Stimulated activated CD4-positive, alpha-beta T cell treated with anti-CD3 and anti-CD28 coated beads, Interleukin-12 subunit alpha, Interleukin-12 subunit beta, amount 100 ng/mL, for 24 hours (primary cell): ENCODE measurements at regions not wholly inside any gene's neighbourhood (a gene's known extent, or its start where the extent isn't known, plus 50 kb on each side); places are given as distances from the start of the nearest gene placed in this dataset.
"Not testable (repeated sequence)": the region's sequence is repeated elsewhere in the genome, so short reads cannot be mapped to it uniquely, and the experiment has no call there.

Source experiments
- DNase-seq, 2 experiments: peaks; one replicate each; pipeline ENCODE4 v3.0.0-alpha.2; 2020; ENCODE audit warnings: low read depth in 2 of 2

GRCh38 chr1:25171013-25171412 lies 61.3 kb downstream of the SYF2 start:
- DNase-seq, result not testable (repeated sequence)

DNA sequence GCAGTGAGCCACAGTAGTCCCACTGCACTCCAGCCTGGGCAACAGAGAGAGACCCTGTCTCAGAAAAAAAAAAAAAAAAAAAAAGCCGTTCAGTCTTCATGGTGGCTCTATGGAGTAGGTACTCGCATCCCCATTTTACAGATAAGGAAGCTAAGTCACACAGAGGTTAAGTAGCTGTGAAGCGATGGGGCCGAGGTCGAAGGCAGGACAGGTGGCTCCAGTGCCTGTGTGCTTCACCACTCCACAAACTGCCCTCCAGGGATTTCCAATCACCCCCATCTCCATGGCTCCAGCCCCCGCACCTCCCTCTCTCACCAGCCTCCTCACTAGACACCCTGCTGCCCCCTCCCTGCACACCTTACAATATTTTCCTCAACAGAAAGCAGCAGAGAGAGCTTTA lies 61.9 kb downstream of the SYF2 start:
- DNase-seq, result no peak

- DNase-seq, result no peak
These were observed 62.7 kb downstream of the SYF2 start for GRCh38 chr1:25169610-25170009.

- DNase-seq, result no peak
These were observed 63.1 kb downstream of the SYF2 start for GRCh38 chr1:25169168-25169567.

- DNase-seq, result no peak
These were observed 63.9 kb downstream of the SYF2 start for GRCh38 chr1:25168193-25169071.

DNA sequence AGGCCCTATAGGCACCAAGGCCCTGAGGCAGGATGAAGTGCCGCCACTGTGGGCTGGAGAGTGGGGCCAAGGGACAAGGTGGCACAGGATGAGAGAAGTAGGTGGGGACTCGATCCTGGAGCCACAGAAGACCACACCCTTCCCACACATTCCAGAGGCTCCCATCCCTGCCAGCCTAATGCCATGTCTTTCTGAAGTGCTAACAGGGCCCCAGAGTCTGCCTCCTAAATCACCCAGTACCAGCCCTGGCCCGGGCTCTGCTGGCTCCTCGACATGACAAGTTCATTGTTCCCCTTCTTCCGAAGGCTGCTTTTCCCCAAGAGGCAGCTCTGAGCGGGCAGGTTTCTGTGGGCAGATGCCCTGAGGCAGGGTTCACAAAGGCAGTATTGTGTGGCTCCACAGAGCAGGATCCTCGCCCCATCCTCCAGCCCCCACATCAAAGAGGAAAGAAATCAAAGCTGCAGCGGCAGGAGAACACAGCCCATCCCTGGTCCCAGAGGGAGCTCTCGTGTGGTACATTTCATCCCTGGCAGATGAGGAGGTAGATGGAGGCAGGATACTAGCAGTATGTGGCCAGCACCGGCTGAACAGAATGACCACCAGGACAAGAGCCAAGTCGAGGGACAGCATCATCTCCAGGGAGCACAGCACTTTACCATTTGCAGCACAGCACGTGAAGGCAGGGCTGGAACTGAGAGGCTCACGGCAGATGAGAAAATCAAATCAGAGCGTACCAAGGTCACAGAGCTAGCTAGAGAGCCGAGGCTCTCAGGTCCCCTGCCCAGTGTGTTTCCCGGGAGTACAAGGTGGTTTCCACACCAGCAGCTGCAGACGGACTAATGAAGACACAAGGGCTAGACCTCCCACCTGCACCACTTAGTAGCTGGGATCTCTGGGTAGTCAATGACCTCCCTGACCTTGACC lies 64.8 kb downstream of the SYF2 start:
- DNase-seq, result no peak

DNA sequence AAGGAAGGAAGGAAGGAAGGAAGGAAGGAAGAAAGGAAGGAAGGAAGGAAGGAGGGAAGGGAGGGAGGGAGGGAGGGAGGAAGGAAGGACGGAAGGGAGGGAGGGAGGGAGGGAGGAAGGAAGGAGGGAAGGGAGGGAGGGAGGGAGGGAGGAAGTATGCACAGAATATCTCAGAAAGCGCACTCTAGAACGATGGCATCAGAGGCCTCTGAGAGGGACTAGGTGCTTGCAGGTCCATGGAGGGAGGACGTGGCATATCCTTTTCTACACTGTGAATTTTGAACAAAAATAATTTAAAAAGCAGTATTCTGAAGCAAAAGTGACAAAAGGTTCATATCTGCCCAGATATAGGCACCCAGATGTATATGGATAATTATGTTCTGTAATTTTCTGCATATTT lies 65.5 kb downstream of the SYF2 start:
- no peak for DNase-seq

GRCh38 chr1:25163986-25164385 lies 68.3 kb downstream of the SYF2 start:
- no peak for DNase-seq

DNA sequence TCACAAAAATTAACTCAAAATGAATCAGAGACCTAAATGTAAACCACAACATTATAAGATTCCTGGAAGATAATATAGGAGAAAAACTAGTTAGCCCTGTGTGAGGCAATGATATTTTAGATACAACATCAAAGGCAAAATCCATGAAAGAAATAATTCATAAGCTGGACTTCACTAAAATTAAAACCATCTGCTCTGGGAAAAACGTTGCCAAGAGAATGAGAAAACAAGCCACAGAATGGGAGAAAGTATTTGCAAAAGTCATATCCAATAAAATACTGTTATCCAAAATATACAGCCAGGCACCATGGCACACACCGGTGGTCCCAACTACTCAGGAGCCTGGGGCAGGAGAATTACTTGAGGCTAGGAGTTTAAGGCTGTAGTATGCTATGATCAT lies 70.3 kb downstream of the SYF2 start:
- no peak for DNase-seq

- DNase-seq, result no peak
These were observed 74.5 kb downstream of the SYF2 start for GRCh38 chr1:25157846-25158245.

GRCh38 chr1:25150985-25151495 lies 81.3 kb downstream of the SYF2 start:
- no peak for DNase-seq

DNA sequence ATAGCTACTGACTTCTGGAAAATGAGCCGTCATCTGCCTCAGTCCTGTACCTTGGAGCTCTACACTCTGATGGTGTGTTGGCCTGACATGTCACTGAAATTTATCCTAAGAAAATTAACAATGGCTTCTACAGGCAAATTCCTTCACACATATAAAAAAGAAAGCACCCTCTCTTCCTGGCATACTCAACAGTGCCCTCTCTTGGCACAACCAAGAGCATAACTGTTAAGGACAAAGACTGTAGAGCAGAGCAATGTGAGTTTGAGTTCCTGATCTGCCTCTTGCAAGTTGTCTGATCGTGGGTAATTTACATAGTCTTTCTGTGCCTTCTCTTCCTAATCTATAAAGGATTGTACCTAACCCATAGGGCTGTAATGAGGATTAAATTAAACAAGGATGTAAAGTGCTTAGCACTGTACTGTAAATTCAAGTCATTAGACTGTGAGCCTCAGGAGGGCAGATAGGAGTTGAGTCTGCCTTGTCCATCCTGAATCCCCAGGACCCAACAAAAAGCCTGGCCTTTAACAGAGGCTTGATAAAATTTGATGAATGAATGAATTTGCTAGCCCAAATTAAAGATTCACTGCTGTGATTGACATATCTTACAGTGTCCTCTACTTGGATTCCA lies 83.5 kb downstream of the SYF2 start:
- no peak for DNase-seq

- no peak for DNase-seq
These were observed 85.8 kb downstream of the SYF2 start for GRCh38 chr1:25146451-25146855.

DNA sequence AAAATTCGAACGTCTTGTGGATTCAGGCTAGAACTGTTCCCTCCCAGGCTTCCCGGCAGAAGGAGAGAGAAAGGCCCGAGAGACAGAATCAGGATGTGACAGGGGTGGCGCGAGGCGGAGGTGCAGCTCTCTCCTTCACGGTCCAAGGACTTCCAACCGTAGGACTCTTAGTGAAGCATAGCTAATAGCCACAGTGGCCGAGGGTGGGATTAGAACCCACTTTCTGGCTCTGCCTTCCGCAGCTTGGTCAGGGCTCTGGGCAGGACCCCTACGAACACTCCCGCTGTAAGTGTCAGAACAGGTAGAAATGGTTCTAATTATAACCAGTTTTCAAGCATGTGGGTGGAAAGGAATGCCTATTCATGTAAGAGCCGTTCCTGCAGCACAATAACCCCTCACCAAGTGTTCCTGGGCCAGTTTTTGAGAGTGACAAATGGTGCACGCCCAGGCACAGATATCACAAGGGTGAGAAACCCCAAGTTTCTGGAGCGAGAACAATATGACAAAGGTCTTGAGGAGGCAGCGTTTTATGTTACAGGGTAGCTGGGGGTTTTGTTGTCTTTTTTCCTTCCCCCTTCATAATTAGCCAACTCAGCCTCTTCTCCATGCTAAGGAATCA lies 86.4 kb downstream of the SYF2 start:
- no peak for DNase-seq

DNA sequence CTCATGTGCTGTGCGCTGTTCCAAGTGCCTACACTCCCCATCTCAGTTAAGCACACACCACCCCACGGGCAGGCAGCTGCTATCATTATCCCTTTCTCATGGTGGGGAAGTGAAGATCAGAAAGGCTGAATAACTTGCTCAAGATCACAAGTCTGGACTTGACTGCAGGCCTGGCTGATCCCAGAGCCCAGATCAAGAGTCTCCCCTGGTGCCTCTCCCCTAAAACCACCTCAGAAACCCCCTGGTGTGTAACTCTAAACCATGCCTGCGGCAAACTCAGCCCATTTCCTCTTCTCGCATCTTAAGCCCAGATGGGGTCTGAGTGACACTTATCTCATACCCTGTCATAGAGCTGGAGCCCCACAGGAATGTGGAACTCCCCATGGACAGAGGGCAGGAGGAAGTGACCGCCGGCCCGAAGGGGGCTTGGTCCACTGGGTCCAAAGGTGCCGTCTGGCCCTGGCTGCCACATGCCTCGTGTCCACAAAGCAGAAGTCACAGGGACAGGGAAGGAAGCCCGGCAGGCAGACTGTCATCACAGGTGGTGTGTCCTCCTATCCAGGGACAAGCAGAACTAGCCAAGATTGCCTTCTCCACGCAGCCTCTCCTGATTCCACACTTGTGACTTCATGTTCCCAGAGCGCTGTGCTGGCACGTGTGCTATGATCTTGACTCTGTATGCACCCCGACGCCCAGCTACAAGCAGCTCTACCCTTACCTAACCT lies 92.1 kb downstream of the SYF2 start:
- no peak for DNase-seq

GRCh38 chr1:25137521-25138395 lies 94.5 kb downstream of the SYF2 start:
- DNase-seq, result no peak

- no peak for DNase-seq
These were observed 95.2 kb downstream of the SYF2 start for GRCh38 chr1:25137106-25137505.

- DNase-seq, result no peak
These were observed 96.4 kb downstream of the SYF2 start for GRCh38 chr1:25135909-25136308.

DNA sequence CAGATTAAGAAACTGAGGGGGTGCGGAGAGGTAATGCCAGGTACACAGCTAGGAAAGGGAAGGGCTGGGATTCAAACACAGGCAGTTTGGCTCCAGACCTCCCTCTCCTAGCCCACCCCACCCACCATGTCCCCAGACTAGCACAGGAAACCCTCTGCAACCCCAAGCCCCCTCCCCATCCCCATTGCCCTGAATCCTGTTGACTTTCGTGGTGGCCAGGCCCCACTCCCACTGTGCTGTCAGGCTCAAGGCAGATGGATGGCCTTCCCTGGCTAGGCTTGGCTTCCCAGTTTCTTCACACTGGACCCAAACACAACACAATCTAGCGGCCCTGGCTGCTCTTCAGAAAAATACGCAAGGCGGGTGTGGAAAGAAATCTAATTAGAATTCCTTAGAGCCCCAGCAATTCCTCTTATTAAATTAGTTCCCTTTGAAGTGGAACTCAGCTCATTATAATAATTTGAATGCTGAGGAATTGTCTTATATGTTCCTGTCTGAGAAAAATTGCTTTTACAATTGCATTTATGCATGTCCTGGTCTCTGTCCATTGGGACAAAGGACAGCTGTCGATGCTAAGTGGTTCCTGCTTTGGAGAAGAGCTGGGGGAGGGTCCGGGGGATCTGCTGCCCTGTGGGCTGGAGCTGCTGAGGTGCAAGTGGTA lies 97.4 kb downstream of the SYF2 start:
- DNase-seq, result no peak
